Tibial nerve (tissue), 3 donors: ENCODE measurements at regions not wholly inside any gene's neighbourhood (a gene's known extent, or its start where the extent isn't known, plus 50 kb on each side); places are given as distances from the start of the nearest gene placed in this dataset.

Source experiments
- POLR2A ChIP-seq, 2 donors: fragments of 450-650 bp; IDR thresholded peaks; one replicate each; pipeline ENCODE4 v1.6.1; 2017; ENCODE audit warnings: antibody characterized with exemption in 2 of 2, mild to moderate bottlenecking in 2 of 2, moderate library complexity in 2 of 2
- TF ChIP-seq, protein P1 (sequence below), 5 experiments: fragments of 200-600 bp in 3 of 5; fragments of 450-650 bp in 2 of 5; sonication (generic) in 3 of 5; IDR thresholded peaks; one replicate each; pipeline ENCODE4 v1.5.1; 2016 to 2019; ENCODE audit warnings: antibody characterized with exemption in 5 of 5, mild to moderate bottlenecking in 3 of 5, moderate library complexity in 2 of 5

DNA sequence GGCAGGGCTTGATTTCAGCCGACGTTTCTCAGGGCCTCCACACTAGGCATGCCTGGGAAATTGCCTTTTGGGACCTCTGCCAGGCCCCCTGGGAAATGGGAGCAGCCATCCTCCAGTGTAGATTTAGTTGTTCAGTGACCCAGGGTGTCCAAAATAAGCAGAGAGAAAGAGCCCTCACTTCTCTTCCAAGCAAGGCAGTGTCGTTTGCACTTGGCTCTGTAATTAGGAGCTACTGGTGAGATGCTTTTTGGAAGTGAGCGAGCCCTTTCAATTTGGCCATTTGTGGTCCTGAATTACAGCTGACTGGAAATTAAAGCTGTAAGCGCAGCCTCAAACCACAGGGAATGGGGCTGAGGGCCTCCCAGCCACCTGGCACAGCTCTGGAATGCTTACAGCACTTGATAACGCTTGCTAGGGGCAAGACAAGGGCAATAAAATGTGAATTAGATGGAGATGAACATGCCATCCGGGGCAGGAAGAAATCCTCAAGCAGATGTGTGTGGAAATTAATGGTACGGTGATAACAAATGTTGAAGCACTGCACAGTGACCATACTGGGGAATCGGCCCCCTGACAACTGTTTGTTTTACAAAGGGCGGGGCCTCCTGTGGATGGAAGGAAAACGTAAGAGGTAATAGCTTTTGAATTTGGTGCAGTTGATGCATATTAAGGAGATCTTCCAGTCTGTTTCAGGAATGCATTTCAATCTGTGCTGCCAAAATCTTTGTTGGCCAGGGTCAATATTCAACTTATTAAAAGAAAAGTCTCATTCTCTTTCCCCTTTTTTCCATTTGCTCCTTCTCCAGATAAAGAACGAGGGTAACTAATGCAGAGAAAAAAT, 173.1 kb downstream of the UXS1 start:
- TF ChIP-seq, protein P1, sequence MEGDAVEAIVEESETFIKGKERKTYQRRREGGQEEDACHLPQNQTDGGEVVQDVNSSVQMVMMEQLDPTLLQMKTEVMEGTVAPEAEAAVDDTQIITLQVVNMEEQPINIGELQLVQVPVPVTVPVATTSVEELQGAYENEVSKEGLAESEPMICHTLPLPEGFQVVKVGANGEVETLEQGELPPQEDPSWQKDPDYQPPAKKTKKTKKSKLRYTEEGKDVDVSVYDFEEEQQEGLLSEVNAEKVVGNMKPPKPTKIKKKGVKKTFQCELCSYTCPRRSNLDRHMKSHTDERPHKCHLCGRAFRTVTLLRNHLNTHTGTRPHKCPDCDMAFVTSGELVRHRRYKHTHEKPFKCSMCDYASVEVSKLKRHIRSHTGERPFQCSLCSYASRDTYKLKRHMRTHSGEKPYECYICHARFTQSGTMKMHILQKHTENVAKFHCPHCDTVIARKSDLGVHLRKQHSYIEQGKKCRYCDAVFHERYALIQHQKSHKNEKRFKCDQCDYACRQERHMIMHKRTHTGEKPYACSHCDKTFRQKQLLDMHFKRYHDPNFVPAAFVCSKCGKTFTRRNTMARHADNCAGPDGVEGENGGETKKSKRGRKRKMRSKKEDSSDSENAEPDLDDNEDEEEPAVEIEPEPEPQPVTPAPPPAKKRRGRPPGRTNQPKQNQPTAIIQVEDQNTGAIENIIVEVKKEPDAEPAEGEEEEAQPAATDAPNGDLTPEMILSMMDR (IDR thresholded peaks at IDR 0.05) = no peak
- no peak for TF ChIP-seq POLR2A (IDR thresholded peaks at IDR 0.05)
